GM12891 (cell line): ENCODE measurements at regions not wholly inside any gene's neighbourhood (a gene's known extent, or its start where the extent isn't known, plus 50 kb on each side); places are given as distances from the start of the nearest gene placed in this dataset.

Experiments
- PAX5 ChIP-seq: IDR thresholded peaks from 2 replicates; pipeline ENCODE4 v1.6.1; 2011; ENCODE audit warnings: low read length, moderate library complexity, mild to moderate bottlenecking; ENCODE audit not compliant: insufficient read depth, severe bottlenecking
- POLR2A ChIP-seq: IDR thresholded peaks from 2 replicates; pipeline ENCODE4 v1.6.1; 2011; ENCODE audit warnings: low read depth, low read length, control low read depth
- POLR2AphosphoS5 ChIP-seq: IDR thresholded peaks from 2 replicates; pipeline ENCODE4 v1.6.1; 2011; ENCODE audit warnings: low read depth, low read length, control low read depth
- POU2F2 ChIP-seq: IDR thresholded peaks from 2 replicates; pipeline ENCODE4 v1.6.1; 2011; ENCODE audit warnings: low read depth, mild to moderate bottlenecking, control low read depth, low read length, moderate library complexity
- SPI1 ChIP-seq: IDR thresholded peaks from 2 replicates; pipeline ENCODE4 v1.6.1; 2011; ENCODE audit warnings: low read depth, low read length, control low read depth
- TAF1 ChIP-seq: IDR thresholded peaks from 2 replicates; pipeline ENCODE4 v1.6.1; 2011; ENCODE audit warnings: low read depth, low read length, control low read depth

- TF ChIP-seq POLR2A: no peak
- TF ChIP-seq POLR2AphosphoS5: no peak
- no peak for TF ChIP-seq SPI1
- TF ChIP-seq TAF1: no peak
- no peak for TF ChIP-seq PAX5
- no peak for TF ChIP-seq POU2F2
Measured at GRCh38 chr2:175709248-175709647, 292.8 kb downstream of the LNPK start.
